NB4 (cell line): ENCODE measurements at regions not wholly inside any gene's neighbourhood (a gene's known extent, or its start where the extent isn't known, plus 50 kb on each side); places are given as distances from the start of the nearest gene placed in this dataset.
"Not testable (repeated sequence)": the region's sequence is repeated elsewhere in the genome, so short reads cannot be mapped to it uniquely, and the experiment has no call there.

Source experiments
- DNase-seq: peaks from one replicate; pipeline ENCODE4 v3.0.0; 2010; ENCODE audit warnings: low read depth
- H3K4me3 ChIP-seq: one replicate; pipeline ENCODE4 v1.5.1; 2011; ENCODE audit warnings: mild to moderate bottlenecking, low read depth, low read length, moderate library complexity
- MYC ChIP-seq: IDR thresholded peaks from 2 replicates; pipeline ENCODE4 v1.6.1; 2011; ENCODE audit warnings: low read depth, low read length
- POLR2A ChIP-seq: IDR thresholded peaks from 2 replicates; pipeline ENCODE4 v1.6.1; 2011; ENCODE audit warnings: mild to moderate bottlenecking; ENCODE audit not compliant: insufficient read length; ENCODE audit errors: extremely low read depth
- TF ChIP-seq, protein P1 (sequence below): IDR thresholded peaks from 2 replicates; pipeline ENCODE4 v1.6.1; 2011; ENCODE audit warnings: low read depth, low read length
- TF ChIP-seq, protein P2 (sequence below): IDR thresholded peaks from one replicate; pipeline ENCODE4 v1.5.1; 2012; ENCODE audit warnings: low read depth, low read length

- TF ChIP-seq POLR2A (no peak), MYC (no peak)
- TF ChIP-seq, protein P1, sequence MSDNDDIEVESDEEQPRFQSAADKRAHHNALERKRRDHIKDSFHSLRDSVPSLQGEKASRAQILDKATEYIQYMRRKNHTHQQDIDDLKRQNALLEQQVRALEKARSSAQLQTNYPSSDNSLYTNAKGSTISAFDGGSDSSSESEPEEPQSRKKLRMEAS: no peak
- TF ChIP-seq, protein P2, sequence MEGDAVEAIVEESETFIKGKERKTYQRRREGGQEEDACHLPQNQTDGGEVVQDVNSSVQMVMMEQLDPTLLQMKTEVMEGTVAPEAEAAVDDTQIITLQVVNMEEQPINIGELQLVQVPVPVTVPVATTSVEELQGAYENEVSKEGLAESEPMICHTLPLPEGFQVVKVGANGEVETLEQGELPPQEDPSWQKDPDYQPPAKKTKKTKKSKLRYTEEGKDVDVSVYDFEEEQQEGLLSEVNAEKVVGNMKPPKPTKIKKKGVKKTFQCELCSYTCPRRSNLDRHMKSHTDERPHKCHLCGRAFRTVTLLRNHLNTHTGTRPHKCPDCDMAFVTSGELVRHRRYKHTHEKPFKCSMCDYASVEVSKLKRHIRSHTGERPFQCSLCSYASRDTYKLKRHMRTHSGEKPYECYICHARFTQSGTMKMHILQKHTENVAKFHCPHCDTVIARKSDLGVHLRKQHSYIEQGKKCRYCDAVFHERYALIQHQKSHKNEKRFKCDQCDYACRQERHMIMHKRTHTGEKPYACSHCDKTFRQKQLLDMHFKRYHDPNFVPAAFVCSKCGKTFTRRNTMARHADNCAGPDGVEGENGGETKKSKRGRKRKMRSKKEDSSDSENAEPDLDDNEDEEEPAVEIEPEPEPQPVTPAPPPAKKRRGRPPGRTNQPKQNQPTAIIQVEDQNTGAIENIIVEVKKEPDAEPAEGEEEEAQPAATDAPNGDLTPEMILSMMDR: no peak
- no peak overlapping the region for H3K4me3 ChIP-seq
- peak; percentile 27 for DNase-seq
These were observed 81.0 kb downstream of the MRPL36 start for GRCh38 chr5:1718669-1719068.

DNA sequence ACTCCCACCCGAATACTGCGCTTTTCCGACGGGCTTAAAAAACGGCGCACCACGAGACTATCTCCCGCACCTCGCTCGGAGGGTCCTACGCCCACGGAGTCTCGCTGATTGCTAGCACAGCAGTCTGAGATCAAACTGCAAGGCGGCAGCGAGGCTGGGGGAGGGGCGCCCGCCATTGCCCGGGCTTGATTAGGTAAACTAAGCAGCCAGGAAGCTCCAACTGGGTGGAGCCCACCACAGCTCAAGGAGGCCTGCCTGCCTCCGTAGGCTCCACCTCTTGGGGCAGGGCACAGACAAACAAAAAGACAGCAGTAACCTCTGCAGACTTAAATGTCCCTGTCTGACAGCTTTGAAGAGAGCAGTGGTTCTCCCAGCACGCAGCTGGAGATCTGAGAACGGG, 89.5 kb downstream of the MRPL36 start:
- H3K4me3 ChIP-seq, DNase-seq: not testable (repeated sequence)

DNA sequence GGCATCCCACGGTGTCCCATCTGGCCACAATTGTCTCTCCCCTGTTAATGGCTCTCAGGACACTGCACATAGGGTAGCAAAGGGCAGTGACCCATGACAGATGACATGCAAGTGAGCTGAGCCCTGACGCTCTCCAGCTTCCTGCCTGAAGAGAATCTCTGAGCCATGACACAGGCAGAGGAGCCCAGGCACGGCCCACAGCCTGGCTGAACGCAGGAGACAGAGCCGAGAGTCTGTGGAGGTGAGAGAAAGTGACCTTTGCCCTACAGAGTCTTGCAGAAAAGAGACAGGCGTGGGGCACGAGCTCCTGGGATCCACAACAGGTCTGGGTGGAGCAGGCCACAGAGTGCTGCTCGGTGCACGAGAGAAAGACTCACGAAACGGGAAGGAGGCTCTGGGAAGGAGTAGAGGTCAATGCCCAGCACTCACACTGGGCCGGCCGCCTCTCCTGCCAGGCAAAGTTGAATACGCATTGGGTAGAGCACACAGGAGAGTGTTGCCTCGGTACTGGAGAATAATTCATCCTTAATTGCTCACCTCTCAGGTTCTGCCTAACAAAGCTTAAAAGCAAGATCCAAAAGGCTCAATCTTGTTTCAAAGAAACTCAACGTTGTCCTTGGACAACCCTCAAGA, 90.3 kb downstream of the MRPL36 start:
- TF ChIP-seq, protein P1: no peak
- TF ChIP-seq POLR2A (no peak), MYC (no peak)
- TF ChIP-seq, protein P2: no peak
- DNase-seq: no peak
- H3K4me3 ChIP-seq: no peak overlapping the region

DNA sequence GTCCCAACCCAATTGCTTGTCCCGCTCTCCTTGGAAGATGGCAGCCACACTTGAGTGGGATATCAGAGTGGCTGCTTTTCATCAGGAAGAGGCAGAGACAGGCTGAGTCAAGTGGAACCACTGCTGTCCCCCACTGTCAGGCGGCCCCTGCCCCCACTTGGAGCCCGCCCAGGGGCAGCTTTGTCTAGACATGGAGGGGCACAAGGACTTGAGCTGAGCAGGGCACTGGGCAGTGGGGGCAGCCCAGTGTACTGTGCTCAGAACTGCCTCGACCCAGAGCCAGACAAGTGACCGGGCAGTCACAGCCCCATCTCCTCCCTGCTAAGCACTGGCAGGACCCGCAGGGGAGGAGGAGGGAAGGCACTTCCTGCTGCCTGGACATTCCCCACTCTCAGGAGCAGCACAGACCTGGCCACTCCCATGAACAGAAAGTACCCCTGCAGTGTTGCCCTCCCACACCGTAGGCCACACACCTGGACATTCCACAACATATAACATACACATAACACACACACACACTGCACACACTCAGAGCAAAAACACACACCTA, 91.0 kb downstream of the MRPL36 start:
- no peak for DNase-seq
- no peak for TF ChIP-seq MYC
- TF ChIP-seq, protein P1: no peak
- TF ChIP-seq, protein P2: no peak
- TF ChIP-seq POLR2A: no peak
- H3K4me3 ChIP-seq: no peak overlapping the region

DNA sequence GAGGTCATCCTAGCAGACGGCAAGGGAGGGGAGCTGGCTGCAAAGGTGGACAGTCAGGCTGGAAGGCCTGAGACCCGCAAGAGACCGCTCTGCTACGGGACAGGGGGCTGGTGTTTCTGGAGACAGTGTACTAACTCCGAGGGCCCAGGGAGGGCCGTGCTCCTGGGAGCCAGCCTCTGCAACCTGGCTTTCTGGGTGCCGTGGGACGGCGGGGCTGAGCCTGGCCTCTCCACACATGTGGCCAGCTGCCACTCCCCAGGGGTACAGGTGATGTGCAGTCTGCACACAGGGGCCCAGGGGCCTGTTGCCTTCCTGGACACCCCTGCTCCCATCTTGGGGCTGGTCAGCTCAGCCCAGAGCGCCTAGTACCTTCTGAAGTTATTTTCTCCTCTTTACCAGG, 92.2 kb downstream of the MRPL36 start:
- TF ChIP-seq, protein P1: no peak
- TF ChIP-seq, protein P2: no peak
- no peak for TF ChIP-seq POLR2A
- TF ChIP-seq MYC: no peak
- DNase-seq: no peak
- no peak overlapping the region for H3K4me3 ChIP-seq

DNA sequence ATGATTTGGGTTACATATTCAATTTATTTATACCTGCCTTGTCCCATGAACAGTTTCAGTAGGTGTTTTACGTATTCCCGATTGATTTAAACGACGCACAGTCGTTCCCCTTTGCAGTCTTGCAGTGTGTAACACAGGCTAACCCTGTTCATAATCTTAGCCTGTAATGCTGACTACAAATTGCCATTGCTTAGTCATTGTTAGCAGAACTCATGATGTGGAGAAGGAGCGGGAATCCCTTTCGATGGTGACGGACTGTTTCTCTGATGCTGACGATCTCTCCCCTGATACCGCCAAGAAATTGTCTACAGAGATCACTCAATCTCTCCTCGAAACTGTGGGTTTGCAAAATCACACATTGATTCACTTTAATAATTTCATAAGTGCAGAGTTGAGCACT, 93.2 kb downstream of the MRPL36 start:
- TF ChIP-seq, protein P1: no peak
- H3K4me3 ChIP-seq: no peak overlapping the region
- DNase-seq: no peak

- no peak overlapping the region for H3K4me3 ChIP-seq
- no peak for DNase-seq
- TF ChIP-seq POLR2A (no peak), MYC (no peak)
- TF ChIP-seq, protein P1: no peak
- TF ChIP-seq, protein P2: no peak
These were observed 93.6 kb downstream of the MRPL36 start for GRCh38 chr5:1706021-1706420.
